ENCODE measurements at regions not wholly inside any gene's neighbourhood (a gene's known extent, or its start where the extent isn't known, plus 50 kb on each side); places are given as distances from the start of the nearest gene placed in this dataset.

- TF ChIP-seq ZNF764 (CRISPR knock-in tag; IDR thresholded peaks at IDR 0.05; ENCODE audit: low read depth) (no peak), THRB (CRISPR knock-in tag; conservative IDR thresholded peaks at IDR 0.05) (no peak), RAD51 (IDR thresholded peaks at IDR 0.05; ENCODE audit: borderline replicate concordance, low read depth) (no peak), ZNF77 (CRISPR knock-in tag; IDR thresholded peaks at IDR 0.05) (no peak)
- TF ChIP-seq, protein P1, sequence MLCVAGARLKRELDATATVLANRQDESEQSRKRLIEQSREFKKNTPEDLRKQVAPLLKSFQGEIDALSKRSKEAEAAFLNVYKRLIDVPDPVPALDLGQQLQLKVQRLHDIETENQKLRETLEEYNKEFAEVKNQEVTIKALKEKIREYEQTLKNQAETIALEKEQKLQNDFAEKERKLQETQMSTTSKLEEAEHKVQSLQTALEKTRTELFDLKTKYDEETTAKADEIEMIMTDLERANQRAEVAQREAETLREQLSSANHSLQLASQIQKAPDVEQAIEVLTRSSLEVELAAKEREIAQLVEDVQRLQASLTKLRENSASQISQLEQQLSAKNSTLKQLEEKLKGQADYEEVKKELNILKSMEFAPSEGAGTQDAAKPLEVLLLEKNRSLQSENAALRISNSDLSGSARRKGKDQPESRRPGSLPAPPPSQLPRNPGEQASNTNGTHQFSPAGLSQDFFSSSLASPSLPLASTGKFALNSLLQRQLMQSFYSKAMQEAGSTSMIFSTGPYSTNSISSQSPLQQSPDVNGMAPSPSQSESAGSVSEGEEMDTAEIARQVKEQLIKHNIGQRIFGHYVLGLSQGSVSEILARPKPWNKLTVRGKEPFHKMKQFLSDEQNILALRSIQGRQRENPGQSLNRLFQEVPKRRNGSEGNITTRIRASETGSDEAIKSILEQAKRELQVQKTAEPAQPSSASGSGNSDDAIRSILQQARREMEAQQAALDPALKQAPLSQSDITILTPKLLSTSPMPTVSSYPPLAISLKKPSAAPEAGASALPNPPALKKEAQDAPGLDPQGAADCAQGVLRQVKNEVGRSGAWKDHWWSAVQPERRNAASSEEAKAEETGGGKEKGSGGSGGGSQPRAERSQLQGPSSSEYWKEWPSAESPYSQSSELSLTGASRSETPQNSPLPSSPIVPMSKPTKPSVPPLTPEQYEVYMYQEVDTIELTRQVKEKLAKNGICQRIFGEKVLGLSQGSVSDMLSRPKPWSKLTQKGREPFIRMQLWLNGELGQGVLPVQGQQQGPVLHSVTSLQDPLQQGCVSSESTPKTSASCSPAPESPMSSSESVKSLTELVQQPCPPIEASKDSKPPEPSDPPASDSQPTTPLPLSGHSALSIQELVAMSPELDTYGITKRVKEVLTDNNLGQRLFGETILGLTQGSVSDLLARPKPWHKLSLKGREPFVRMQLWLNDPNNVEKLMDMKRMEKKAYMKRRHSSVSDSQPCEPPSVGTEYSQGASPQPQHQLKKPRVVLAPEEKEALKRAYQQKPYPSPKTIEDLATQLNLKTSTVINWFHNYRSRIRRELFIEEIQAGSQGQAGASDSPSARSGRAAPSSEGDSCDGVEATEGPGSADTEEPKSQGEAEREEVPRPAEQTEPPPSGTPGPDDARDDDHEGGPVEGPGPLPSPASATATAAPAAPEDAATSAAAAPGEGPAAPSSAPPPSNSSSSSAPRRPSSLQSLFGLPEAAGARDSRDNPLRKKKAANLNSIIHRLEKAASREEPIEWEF (CRISPR knock-in tag; IDR thresholded peaks at IDR 0.05) = no peak
These were observed 341.0 kb downstream of the SEC14L1 start (continued) for GRCh38 chr17:77481476-77482374.
